ENCODE measurements at regions not wholly inside any gene's neighbourhood (a gene's known extent, or its start where the extent isn't known, plus 50 kb on each side); places are given as distances from the start of the nearest gene placed in this dataset.
A peak's percentile ranks its signal among the peaks of the same experiment; 100 is the strongest.
"Not testable (repeated sequence)": the region's sequence is repeated elsewhere in the genome, so short reads cannot be mapped to it uniquely, and the experiment has no call there.

GRCh38 chr5:54887663-54888062 lies 97.7 kb downstream of the ESM1 start:
- DNase-seq (ENCODE audit: low spot score), result no peak
- no peak for ATAC-seq
- intact Hi-C loops (cut with DNase I), result no loop called here

GRCh38 chr5:54886866-54887265 lies 98.5 kb downstream of the ESM1 start:
- intact Hi-C loops (cut with DNase I), result no loop called here
- DNase-seq (ENCODE audit: low spot score) (no peak), ATAC-seq (no peak)

DNA sequence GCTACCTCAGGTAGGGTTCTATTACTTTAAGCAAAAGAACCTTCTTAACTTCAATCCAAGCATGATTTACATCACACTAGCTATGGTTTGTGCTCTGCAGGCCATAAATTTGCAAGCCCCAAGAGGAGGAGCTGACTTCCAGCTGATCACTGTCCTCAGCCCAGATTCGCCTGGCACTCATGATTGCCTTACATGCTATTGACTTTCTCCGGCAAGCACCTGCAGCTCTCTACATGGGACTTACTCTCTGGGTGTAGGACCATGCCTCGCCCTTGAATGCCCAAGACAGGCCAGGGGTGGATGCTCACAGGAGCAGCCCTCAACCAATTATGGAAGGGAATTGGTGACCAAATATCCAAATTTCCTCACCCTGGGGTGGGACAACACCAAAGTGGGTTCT lies 99.8 kb downstream of the ESM1 start:
- DNase-seq (ENCODE audit: low spot score), result no peak
- intact Hi-C loops (cut with DNase I), result no loop called here
- no peak for ATAC-seq

- ATAC-seq, result no peak
Measured at GRCh38 chr5:54884195-54884536, 101.2 kb downstream of the ESM1 start.

DNA sequence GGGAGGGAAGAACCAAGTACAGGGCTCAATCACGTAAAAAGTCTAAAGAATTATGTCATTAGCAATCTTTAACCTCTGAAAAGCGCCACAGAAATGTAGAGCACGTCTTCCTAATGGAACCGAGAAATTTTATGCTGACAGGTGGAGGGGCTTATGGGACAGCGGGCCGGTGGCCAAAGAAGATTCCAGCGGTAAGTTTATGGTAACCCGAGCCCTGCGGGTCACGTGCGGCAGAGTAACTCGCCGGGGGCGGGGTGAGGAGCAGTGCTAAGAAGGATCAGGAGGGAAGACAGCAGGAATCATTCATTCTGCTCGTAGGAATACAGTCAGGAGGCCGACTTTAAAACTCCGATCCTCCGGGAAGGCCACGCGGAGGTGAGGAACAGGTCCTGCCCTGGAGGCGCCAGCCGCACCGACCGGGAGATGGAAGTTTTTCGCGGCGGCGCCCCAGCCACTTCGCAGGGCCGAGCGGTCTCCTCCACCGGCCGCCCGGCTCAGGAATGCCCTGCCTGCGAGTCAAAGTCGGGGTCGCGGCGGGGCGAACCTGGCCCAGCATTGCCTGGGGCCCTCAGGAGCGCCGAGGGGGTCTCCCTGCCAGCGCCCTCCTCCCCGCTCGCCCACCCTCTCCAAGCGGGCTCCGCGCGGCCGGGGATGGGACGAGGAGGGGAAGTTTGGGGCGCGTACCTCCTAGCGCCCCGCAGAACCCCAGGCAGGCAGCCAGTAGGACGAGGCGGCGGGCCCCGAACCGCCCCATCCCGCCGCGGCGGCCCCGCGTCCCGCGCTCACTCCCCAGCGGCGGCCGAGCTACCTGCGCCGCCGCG lies 101.8 kb downstream of the ESM1 start:
- peak; percentile 77 for DNase-seq (ENCODE audit: low spot score)
- peak; percentile 88 for ATAC-seq
- intact Hi-C loops (cut with DNase I), result no loop called here

More at GRCh38 chr5:54884195-54884536, 101.2 kb downstream of the ESM1 start:
- intact Hi-C loops (cut with DNase I), result no loop called here
- DNase-seq (ENCODE audit: low spot score), result no peak

GRCh38 chr5:54882841-54883240 lies 102.6 kb downstream of the ESM1 start:
- peak; percentile 37 for ATAC-seq
- intact Hi-C loops (cut with DNase I), result no loop called here
- DNase-seq (ENCODE audit: low spot score), result no peak

DNA sequence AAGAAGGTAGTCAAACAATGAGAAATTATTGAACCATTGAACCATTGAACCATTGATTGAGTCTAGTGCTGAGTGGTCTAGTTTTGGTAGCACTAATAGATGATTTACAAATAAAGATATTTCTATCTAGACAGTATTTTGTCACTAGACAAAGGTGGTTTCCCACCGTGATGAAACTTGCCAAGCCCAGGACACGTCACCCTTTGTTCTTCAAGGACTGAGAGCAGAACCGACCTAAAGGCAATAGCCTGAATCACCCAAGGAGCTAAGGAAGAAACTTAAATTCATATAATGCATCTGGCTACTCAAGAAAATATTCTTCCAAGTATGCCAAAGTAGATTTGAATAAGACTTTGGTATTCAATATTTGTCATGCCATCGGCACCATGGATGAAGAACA lies 103.3 kb downstream of the ESM1 start:
- intact Hi-C loops (cut with DNase I), result no loop called here
- no peak for ATAC-seq
- DNase-seq (ENCODE audit: low spot score), result no peak

- no peak for ATAC-seq
- no peak for DNase-seq (ENCODE audit: low spot score)
- intact Hi-C loops (cut with DNase I), result no loop called here
Measured at GRCh38 chr5:54881286-54882005, 103.9 kb downstream of the ESM1 start.

DNA sequence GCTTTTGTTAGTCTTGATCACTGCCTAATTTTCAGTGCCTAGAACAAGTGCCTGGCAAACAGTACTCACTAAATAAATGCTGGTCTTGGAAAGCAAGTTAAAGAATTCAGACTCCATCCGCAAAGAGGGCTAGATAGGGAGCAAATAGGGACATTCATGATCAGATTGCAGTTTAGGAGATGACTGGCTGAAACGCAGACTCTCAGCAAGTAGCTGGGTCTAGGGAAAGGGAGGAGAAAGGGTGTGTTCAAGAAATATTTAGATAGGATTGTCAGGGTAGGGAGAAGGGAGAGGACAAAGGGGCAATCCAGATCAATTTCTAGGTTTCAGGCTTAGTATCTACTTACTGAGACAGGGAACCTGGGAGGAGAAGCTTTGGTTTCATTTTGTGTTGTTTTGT lies 108.4 kb downstream of the ESM1 start:
- ATAC-seq (no peak), DNase-seq (ENCODE audit: low spot score) (no peak)
- intact Hi-C loops (cut with DNase I), result no loop called here

DNA sequence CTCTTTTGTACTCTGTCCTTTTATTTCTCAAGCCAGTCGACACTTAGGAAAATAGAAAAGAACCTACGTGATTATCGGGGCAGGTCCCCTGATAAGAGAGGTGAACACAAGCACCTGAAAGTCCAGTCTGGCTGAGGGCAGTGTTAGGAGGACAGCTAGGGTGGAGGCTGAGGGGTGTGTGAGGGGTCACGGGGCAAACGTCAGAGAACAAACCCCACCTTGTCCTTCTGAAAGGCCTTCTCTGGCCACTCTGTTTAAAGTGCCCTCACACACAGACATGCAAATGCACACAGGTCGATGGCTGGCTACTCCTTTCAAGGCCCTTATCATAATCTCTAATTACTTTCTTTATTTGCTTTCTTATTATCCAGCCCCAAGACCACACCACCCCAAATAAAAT lies 108.8 kb downstream of the ESM1 start:
- ATAC-seq, result no peak
- intact Hi-C loops (cut with DNase I), result no loop called here
- no peak for DNase-seq (ENCODE audit: low spot score)

- intact Hi-C loops (cut with DNase I), result no loop called here
- no peak for ATAC-seq
Measured at GRCh38 chr5:54874337-54875021, 110.9 kb downstream of the ESM1 start.

GRCh38 chr5:54873691-54874090 lies 111.7 kb downstream of the ESM1 start:
- intact Hi-C loops (cut with DNase I), result no loop called here
- DNase-seq (ENCODE audit: low spot score) (no peak), ATAC-seq (no peak)

More at GRCh38 chr5:54874337-54875021, 110.9 kb downstream of the ESM1 start:
- no peak for DNase-seq (ENCODE audit: low spot score)

GRCh38 chr5:54872810-54873209 lies 112.6 kb downstream of the ESM1 start:
- intact Hi-C loops (cut with DNase I), result no loop called here
- no peak for ATAC-seq
- DNase-seq (ENCODE audit: low spot score), result no peak

GRCh38 chr5:54870271-54870670 lies 115.1 kb downstream of the ESM1 start:
- intact Hi-C loops (cut with DNase I), result no loop called here
- no peak for ATAC-seq
- no peak for DNase-seq (ENCODE audit: low spot score)

DNA sequence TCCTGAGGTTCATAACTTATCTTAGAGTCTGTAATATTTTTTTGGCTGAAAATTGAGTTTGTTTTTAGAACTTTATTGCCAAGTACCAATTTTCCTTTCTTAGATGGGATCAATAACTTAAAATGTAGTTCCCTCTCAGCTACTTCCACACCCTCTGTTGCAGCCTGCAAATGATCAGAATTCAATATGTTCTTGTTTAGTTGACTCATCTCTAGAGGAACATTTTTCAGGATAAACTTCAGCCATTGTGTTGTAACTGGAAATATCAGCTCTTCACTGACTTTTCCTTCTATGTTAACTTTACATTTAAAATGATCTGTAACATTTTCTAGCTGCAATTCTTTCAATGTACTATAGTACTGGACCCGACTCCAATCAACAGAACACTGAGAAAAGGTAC lies 115.7 kb downstream of the ESM1 start:
- ATAC-seq (no peak), DNase-seq (ENCODE audit: low spot score) (no peak)
- intact Hi-C loops (cut with DNase I), result no loop called here

GRCh38 chr5:54868511-54869483 lies 116.6 kb downstream of the ESM1 start:
- no peak for DNase-seq (ENCODE audit: low spot score)
- intact Hi-C loops (cut with DNase I), result no loop called here
- ATAC-seq, result no peak

DNA sequence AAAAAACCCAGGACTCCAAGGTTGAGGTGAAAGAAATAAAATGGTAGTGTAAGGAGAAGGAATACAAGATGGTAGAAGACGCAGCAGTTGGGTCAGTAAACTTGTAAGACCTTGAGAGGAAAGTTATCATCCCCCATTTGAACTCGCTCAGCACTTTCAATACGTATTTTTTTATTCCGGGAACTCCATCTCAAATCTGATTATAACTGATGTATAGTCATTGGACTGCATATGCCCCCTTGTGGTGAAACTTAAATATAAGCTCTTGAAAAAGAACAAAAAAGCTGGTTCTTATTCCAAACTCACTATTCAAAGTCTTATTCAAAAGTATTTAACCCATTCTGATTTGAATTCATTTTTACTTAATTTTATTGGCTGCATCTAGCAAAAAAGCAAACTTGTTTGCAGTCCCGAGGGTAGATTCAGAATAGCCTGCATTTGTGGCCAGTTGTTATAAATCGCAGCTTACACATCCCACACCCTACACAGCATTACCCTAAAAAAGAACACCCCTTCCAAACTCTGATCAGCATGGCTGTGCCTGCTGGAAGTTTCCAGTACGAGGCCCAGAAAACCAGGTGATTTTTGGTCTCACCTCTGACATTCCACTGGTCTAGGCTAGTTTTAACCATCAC lies 118.0 kb downstream of the ESM1 start:
- intact Hi-C loops (cut with DNase I), result no loop called here
- DNase-seq (ENCODE audit: low spot score) (no peak), ATAC-seq (peak; percentile 71)

- ATAC-seq; intact Hi-C loops (cut with DNase I); DNase-seq (ENCODE audit: low spot score): not testable (repeated sequence)
Measured at GRCh38 chr5:54864911-54865515, 120.4 kb downstream of the ESM1 start.

Measured in sciatic nerve (tissue), 2 donors.